ENCODE measurements at regions not wholly inside any gene's neighbourhood (a gene's known extent, or its start where the extent isn't known, plus 50 kb on each side); places are given as distances from the start of the nearest gene placed in this dataset.

DNA sequence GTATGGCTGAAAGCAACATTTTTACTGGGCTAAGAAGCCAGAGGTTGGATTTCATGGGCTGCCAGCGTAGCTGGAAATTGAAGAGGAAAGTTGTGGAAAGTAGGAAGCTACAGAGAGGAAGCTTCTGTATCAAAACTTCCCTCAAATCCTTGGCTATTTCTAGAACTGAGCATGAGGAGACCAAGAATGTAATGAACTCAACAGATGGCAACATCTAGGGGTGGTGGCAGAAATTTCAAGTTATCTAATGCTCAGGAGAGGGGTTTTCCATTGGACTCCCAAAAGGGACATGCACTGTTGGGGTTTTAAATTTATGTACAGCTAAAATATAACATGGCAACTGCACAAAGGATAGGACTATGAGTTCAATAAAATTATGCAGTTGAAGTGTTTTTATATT lies 151.3 kb downstream of the DHRS2 start:
- no peaks in the 10 kb centered on the region for H3K4me1 ChIP-seq
- TF ChIP-seq CTCF (IDR thresholded peaks at IDR 0.05) = no peak
- no peaks in the 10 kb centered on the region for H3K36me3 ChIP-seq
- no peak for DNase-seq
- no peaks in the 10 kb centered on the region for H3K9me3 ChIP-seq
- H3K27me3 ChIP-seq = no peaks in the 10 kb centered on the region
- H3K4me3 ChIP-seq = no peak overlapping the region
- intact Hi-C loops (cut with DNase I; ENCODE audit: low total_unique reads) = no loop called here
- no peak overlapping the region for H3K27ac ChIP-seq

GRCh38 chr14:23789696-23790095 lies 153.5 kb downstream of the DHRS2 start:
- intact Hi-C loops (cut with DNase I; ENCODE audit: low total_unique reads) = no loop called here
- no peaks in the 10 kb centered on the region for H3K9me3 ChIP-seq
- no peak for TF ChIP-seq CTCF (IDR thresholded peaks at IDR 0.05)
- H3K36me3 ChIP-seq = no peaks in the 10 kb centered on the region
- no peaks in the 10 kb centered on the region for H3K27me3 ChIP-seq
- H3K27ac ChIP-seq = no peak overlapping the region
- DNase-seq = no peak
- no peaks in the 10 kb centered on the region for H3K4me1 ChIP-seq
- H3K4me3 ChIP-seq = no peak overlapping the region

- no peak for DNase-seq
Observed at GRCh38 chr14:23793532-23793931, 157.4 kb downstream of the DHRS2 start.

GRCh38 chr14:23800811-23801210 lies 152.8 kb upstream of the DHRS4 start:
- no peaks in the 10 kb centered on the region for H3K4me1 ChIP-seq
- no peaks in the 10 kb centered on the region for H3K36me3 ChIP-seq
- intact Hi-C loops (cut with DNase I; ENCODE audit: low total_unique reads) = no loop called here
- H3K9me3 ChIP-seq = no peaks in the 10 kb centered on the region
- no peak for DNase-seq
- no peak for TF ChIP-seq CTCF (IDR thresholded peaks at IDR 0.05)
- no peaks in the 10 kb centered on the region for H3K27me3 ChIP-seq
- H3K27ac ChIP-seq = no peak overlapping the region
- no peak overlapping the region for H3K4me3 ChIP-seq

More at GRCh38 chr14:23793532-23793931, 157.4 kb downstream of the DHRS2 start:
- no peak for TF ChIP-seq CTCF (IDR thresholded peaks at IDR 0.05)
- Histone ChIP-seq H3K9me3 (no peaks in the 10 kb centered on the region), H3K36me3 (no peaks in the 10 kb centered on the region), H3K4me1 (no peaks in the 10 kb centered on the region), H3K27ac (no peak overlapping the region), H3K27me3 (no peaks in the 10 kb centered on the region), H3K4me3 (no peak overlapping the region)
- intact Hi-C loops (cut with DNase I; ENCODE audit: low total_unique reads) = no loop called here

DNA sequence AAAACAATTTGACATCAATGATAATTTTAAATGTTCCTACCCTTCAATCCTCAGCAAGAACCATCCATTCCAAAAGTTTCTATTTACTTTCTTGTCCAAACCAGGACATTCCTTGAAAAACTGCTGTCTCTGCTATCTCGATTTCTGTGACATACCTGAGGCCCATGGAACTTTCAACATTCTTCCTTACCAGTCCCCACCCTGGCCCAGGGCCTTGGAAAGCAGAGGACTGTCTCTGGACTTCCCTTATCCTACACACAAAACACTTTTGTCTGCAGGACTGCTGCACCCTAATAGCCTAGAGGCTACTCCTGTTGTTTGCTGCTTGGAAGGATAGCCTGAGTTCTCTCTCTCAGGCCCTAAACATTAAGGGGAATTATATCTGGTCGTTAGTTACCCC lies 151.8 kb upstream of the DHRS4 start:
- Histone ChIP-seq H3K4me3 (no peak overlapping the region), H3K27ac (no peak overlapping the region), H3K27me3 (no peaks in the 10 kb centered on the region), H3K9me3 (no peaks in the 10 kb centered on the region), H3K36me3 (no peaks in the 10 kb centered on the region), H3K4me1 (no peaks in the 10 kb centered on the region)
- intact Hi-C loops (cut with DNase I; ENCODE audit: low total_unique reads) = no loop called here
- DNase-seq = no peak
- TF ChIP-seq CTCF (IDR thresholded peaks at IDR 0.05) = no peak

GRCh38 chr14:23804817-23805216 lies 148.8 kb upstream of the DHRS4 start:
- Histone ChIP-seq H3K27me3 (no peaks in the 10 kb centered on the region), H3K27ac (no peak overlapping the region), H3K36me3 (no peaks in the 10 kb centered on the region), H3K9me3 (no peaks in the 10 kb centered on the region), H3K4me1 (no peaks in the 10 kb centered on the region), H3K4me3 (no peak overlapping the region)
- DNase-seq = no peak
- no peak for TF ChIP-seq CTCF (IDR thresholded peaks at IDR 0.05)
- intact Hi-C loops (cut with DNase I; ENCODE audit: low total_unique reads) = no loop called here
